ENCODE measurements at regions not wholly inside any gene's neighbourhood (a gene's known extent, or its start where the extent isn't known, plus 50 kb on each side); places are given as distances from the start of the nearest gene placed in this dataset.

DNA sequence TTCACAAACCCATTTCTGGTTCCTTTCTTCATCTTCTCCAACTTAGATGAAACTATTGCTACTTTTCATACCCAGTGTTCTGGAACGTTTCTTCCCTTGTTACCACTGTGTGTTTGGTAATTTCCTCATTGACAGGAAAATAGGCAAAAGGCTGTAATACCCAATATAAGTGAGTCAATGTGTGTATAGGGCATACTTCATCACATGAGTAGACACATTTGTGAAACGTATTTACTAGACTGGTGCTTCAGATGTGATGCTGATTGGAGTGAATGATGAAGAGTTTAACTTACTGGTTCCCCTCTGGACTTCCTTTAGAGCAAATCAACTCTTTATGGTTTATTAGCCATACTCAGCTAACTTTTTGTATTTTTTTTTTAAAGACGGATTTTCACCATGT lies 195.1 kb upstream of the ATP6AP2 start:
- ChIA-PET CTCF (no interaction called here), POLR2A (no interaction called here)
- Histone ChIP-seq H3K36me3 (ENCODE audit: control insufficient read depth, insufficient read depth, low read length) (no peaks in the 10 kb centered on the region), H3K4me3 (ENCODE audit: low read depth, low read length) (no peak overlapping the region), H3K27me3 (ENCODE audit: control insufficient read depth, insufficient read depth, low read length) (no peaks in the 10 kb centered on the region)
- DNase-seq (ENCODE audit: low read depth) = no peak
- TF ChIP-seq, protein P1, sequence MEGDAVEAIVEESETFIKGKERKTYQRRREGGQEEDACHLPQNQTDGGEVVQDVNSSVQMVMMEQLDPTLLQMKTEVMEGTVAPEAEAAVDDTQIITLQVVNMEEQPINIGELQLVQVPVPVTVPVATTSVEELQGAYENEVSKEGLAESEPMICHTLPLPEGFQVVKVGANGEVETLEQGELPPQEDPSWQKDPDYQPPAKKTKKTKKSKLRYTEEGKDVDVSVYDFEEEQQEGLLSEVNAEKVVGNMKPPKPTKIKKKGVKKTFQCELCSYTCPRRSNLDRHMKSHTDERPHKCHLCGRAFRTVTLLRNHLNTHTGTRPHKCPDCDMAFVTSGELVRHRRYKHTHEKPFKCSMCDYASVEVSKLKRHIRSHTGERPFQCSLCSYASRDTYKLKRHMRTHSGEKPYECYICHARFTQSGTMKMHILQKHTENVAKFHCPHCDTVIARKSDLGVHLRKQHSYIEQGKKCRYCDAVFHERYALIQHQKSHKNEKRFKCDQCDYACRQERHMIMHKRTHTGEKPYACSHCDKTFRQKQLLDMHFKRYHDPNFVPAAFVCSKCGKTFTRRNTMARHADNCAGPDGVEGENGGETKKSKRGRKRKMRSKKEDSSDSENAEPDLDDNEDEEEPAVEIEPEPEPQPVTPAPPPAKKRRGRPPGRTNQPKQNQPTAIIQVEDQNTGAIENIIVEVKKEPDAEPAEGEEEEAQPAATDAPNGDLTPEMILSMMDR (IDR thresholded peaks at IDR 0.05; ENCODE audit: insufficient read depth, low read depth, low read length) = no peak

DNA sequence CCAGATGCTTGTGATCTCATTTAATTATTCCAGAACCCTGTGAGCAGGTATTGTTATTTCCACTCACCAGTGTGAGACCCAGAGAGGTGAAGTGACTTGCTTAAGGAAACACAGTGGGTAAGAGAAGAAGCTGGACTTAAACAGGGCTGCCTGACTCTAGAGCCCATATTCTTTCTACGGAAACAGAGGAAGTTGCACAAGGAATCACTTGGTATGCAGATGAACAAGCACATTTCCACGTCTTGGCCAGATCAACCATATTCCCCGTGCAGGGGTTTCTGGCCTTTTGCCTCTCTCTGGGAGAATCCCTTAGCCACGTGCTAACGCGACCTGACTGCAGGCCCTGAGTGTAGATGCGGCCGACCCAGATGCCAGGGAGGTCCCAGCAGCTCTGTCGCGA lies 195.5 kb upstream of the ATP6AP2 start:
- no peaks in the 10 kb centered on the region for H3K27me3 ChIP-seq (ENCODE audit: control insufficient read depth, insufficient read depth, low read length)
- CTCF ChIA-PET = no interaction called here
- no peak overlapping the region for H3K4me3 ChIP-seq (ENCODE audit: low read depth, low read length)
- POLR2A ChIA-PET = no interaction called here
- TF ChIP-seq, protein P1 (IDR thresholded peaks at IDR 0.05; ENCODE audit: insufficient read depth, low read depth, low read length) = no peak
- no peak for DNase-seq (ENCODE audit: low read depth)
- H3K36me3 ChIP-seq (ENCODE audit: control insufficient read depth, insufficient read depth, low read length) = no peaks in the 10 kb centered on the region

DNA sequence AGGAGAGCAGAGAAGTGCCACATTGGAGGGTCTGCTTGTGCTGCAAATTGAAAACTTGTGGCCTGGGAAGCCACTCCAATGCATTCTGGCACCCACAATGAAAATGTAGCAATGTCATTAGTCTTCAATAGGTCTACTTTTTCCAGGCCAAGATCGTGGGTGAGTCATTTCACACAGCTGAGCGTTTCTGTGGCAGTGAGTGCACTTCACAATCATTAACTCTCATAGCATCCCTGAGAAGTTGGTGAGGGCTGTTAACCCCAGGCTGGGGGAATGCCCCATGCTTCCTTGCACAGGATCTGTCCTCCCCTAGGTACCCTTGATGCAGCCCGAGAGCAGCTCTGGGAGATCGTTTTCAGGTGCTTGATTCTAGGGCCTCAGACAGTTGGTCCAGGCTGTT lies 196.8 kb upstream of the ATP6AP2 start:
- DNase-seq (ENCODE audit: low read depth) = no peak
- Histone ChIP-seq H3K36me3 (ENCODE audit: control insufficient read depth, insufficient read depth, low read length) (no peaks in the 10 kb centered on the region), H3K27me3 (ENCODE audit: control insufficient read depth, insufficient read depth, low read length) (no peaks in the 10 kb centered on the region), H3K4me3 (ENCODE audit: low read depth, low read length) (no peak overlapping the region)
- ChIA-PET POLR2A (no interaction called here), CTCF (interaction anchor here (0.7 kb wide), 1 partner anchor 162 kb away, joined by 3 read pairs; no protein-coding TSS in a partner anchor)
- TF ChIP-seq, protein P1 (IDR thresholded peaks at IDR 0.05; ENCODE audit: insufficient read depth, low read depth, low read length) = no peak

DNA sequence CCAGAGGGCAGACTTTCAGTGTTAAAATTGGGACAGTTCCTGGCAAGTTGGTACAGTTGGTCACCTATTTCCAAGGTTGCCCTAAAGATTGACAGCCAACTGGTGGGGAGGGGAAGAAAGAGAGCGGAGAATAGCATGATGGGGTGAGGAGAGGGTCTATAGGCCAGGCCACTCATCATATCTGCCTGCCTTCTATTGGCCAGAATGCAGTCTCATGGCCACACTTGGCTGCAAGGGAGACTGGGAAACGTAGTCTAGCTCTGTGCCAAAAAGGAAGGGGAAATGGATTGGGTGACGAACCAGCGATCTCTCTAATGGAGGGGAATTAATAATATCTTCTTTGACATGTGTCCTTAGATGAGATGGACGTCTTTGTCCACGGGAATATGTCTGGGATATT lies 197.4 kb upstream of the ATP6AP2 start:
- ChIA-PET POLR2A (no interaction called here), CTCF (no interaction called here)
- H3K36me3 ChIP-seq (ENCODE audit: control insufficient read depth, insufficient read depth, low read length) = no peaks in the 10 kb centered on the region
- TF ChIP-seq, protein P1 (IDR thresholded peaks at IDR 0.05; ENCODE audit: insufficient read depth, low read depth, low read length) = no peak
- H3K27me3 ChIP-seq (ENCODE audit: control insufficient read depth, insufficient read depth, low read length) = no peaks in the 10 kb centered on the region
- no peak overlapping the region for H3K4me3 ChIP-seq (ENCODE audit: low read depth, low read length)
- DNase-seq (ENCODE audit: low read depth) = no peak

DNA sequence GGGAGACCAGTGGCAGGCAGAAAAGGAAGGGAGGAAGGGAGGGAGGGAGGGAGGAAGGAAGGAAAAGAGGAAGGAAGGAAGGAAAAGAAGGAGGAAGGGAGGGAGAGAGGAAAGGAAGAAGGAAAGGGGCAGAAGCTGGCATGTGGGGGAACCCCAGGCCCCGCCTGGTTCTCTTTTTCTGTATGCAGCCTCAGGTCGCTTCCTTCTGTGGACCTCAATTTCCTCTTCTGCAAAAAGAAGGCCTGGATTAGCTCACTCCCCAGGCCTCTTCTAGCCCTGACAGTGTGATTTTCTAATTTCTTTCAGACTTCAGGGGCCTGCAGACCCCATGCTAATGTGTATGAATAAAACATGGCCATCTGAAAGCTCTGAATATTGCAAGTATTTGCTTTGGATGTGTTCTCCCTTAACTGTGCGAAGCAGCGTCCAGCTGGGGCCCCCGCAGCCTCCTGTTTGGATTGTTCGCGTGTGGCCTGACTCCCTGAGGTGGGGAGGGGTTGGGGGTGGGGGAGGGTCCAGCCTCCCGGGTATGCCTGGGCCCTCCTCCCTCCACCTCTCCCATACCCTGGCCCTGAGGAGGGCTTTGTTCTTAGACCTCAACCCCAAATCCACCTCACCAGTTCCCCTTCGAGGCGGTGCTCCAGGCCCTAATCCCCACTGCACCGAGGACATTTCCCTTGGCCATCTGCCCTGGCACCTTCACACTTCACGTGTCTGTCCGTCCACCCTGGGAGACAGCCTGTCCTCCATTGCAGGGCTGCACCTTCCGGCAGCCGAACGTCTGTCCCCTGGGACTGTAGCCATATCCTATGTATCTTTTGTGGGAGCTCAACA lies 199.9 kb upstream of the ATP6AP2 start:
- CTCF ChIA-PET = no interaction called here
- TF ChIP-seq, protein P1 (IDR thresholded peaks at IDR 0.05; ENCODE audit: insufficient read depth, low read depth, low read length) = no peak

More for the DNA sequence above, 199.9 kb upstream of the ATP6AP2 start:
- Histone ChIP-seq H3K27me3 (ENCODE audit: control insufficient read depth, insufficient read depth, low read length) (no peaks in the 10 kb centered on the region), H3K36me3 (ENCODE audit: control insufficient read depth, insufficient read depth, low read length) (no peaks in the 10 kb centered on the region), H3K4me3 (ENCODE audit: low read depth, low read length) (no peak overlapping the region)
- DNase-seq (ENCODE audit: low read depth) = no peak
- POLR2A ChIA-PET = no interaction called here

Measured in BJ (cell line).